ENCODE measurements at regions not wholly inside any gene's neighbourhood (a gene's known extent, or its start where the extent isn't known, plus 50 kb on each side); places are given as distances from the start of the nearest gene placed in this dataset.

DNA sequence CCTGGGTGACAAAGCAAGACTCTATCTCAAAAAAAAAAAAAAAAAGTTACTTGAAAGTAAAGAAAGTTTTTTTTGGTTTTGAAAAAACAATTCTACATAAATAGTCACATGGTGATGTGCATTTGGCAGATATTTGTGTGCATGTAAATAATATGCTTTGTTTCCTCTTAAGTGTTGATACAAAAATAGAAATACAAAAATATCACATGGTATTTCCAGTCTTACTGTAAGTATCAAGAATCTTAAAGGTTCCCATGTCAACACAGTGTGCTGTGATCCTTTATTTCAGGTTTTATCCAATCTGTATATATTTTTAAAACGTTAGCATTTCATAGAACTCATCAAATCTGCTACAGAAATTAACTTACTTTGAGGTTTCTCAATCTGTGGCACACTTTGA is 521.9 kb downstream of the TLE4 start:
- Histone ChIP-seq H3K36me3 (ENCODE audit: control insufficient read depth in 1 of 2, insufficient read depth in 2 of 2, low read length in 2 of 2) (no peaks in the 10 kb centered on the region), H3K27ac (ENCODE audit: low read depth, low read length) (no peak overlapping the region), H3K4me3 (ENCODE audit: low read depth in 1 of 2, low read length in 2 of 2) (no peak overlapping the region), H3K9ac (ENCODE audit: low read depth in 1 of 2, low read length in 2 of 2) (no peak overlapping the region), H3K9me3 (ENCODE audit: control insufficient read depth in 1 of 2, low read length in 2 of 2) (no peaks in the 10 kb centered on the region), H3K27me3 (ENCODE audit: control insufficient read depth in 1 of 2, insufficient read depth in 2 of 2, low read length in 2 of 2) (no peaks in the 10 kb centered on the region), H3K4me1 (ENCODE audit: control insufficient read depth in 1 of 2, insufficient read depth in 2 of 2, low read length in 2 of 2) (no peaks in the 10 kb centered on the region)

GRCh38 chr9:80091526-80091925 is 519.8 kb downstream of the TLE4 start:
- Histone ChIP-seq H3K9ac (ENCODE audit: low read depth in 1 of 2, low read length in 2 of 2) (no peak overlapping the region), H3K4me3 (ENCODE audit: low read depth in 1 of 2, low read length in 2 of 2) (no peak overlapping the region), H3K36me3 (ENCODE audit: control insufficient read depth in 1 of 2, insufficient read depth in 2 of 2, low read length in 2 of 2) (no peaks in the 10 kb centered on the region), H3K9me3 (ENCODE audit: control insufficient read depth in 1 of 2, low read length in 2 of 2) (no peaks in the 10 kb centered on the region), H3K27ac (ENCODE audit: low read depth, low read length) (no peak overlapping the region), H3K27me3 (ENCODE audit: control insufficient read depth in 1 of 2, insufficient read depth in 2 of 2, low read length in 2 of 2) (no peaks in the 10 kb centered on the region), H3K4me1 (ENCODE audit: control insufficient read depth in 1 of 2, insufficient read depth in 2 of 2, low read length in 2 of 2) (no peaks in the 10 kb centered on the region)

- no peaks in the 10 kb centered on the region for H3K9me3 ChIP-seq (ENCODE audit: control insufficient read depth in 1 of 2, low read length in 2 of 2)
- no peaks in the 10 kb centered on the region for H3K27me3 ChIP-seq (ENCODE audit: control insufficient read depth in 1 of 2, insufficient read depth in 2 of 2, low read length in 2 of 2)
- no peak overlapping the region for H3K4me3 ChIP-seq (ENCODE audit: low read depth in 1 of 2, low read length in 2 of 2)
- H3K27ac ChIP-seq (ENCODE audit: low read depth, low read length): no peak overlapping the region
- no peaks in the 10 kb centered on the region for H3K36me3 ChIP-seq (ENCODE audit: control insufficient read depth in 1 of 2, insufficient read depth in 2 of 2, low read length in 2 of 2)
- H3K4me1 ChIP-seq (ENCODE audit: control insufficient read depth in 1 of 2, insufficient read depth in 2 of 2, low read length in 2 of 2): no peaks in the 10 kb centered on the region
- H3K9ac ChIP-seq (ENCODE audit: low read depth in 1 of 2, low read length in 2 of 2): no peak overlapping the region
Observed at GRCh38 chr9:80090317-80090716, 518.6 kb downstream of the TLE4 start.

- Histone ChIP-seq H3K36me3 (ENCODE audit: control insufficient read depth in 1 of 2, insufficient read depth in 2 of 2, low read length in 2 of 2) (no peaks in the 10 kb centered on the region), H3K9ac (ENCODE audit: low read depth in 1 of 2, low read length in 2 of 2) (no peak overlapping the region), H3K4me1 (ENCODE audit: control insufficient read depth in 1 of 2, insufficient read depth in 2 of 2, low read length in 2 of 2) (no peaks in the 10 kb centered on the region), H3K4me3 (ENCODE audit: low read depth in 1 of 2, low read length in 2 of 2) (no peak overlapping the region), H3K9me3 (ENCODE audit: control insufficient read depth in 1 of 2, low read length in 2 of 2) (no peaks in the 10 kb centered on the region), H3K27ac (ENCODE audit: low read depth, low read length) (no peak overlapping the region), H3K27me3 (ENCODE audit: control insufficient read depth in 1 of 2, insufficient read depth in 2 of 2, low read length in 2 of 2) (no peaks in the 10 kb centered on the region)
Observed at GRCh38 chr9:80086822-80087345, 515.1 kb downstream of the TLE4 start.

GRCh38 chr9:80086386-80086785 is 514.6 kb downstream of the TLE4 start:
- no peak overlapping the region for H3K27ac ChIP-seq (ENCODE audit: low read depth, low read length)
- no peaks in the 10 kb centered on the region for H3K27me3 ChIP-seq (ENCODE audit: control insufficient read depth in 1 of 2, insufficient read depth in 2 of 2, low read length in 2 of 2)
- H3K9ac ChIP-seq (ENCODE audit: low read depth in 1 of 2, low read length in 2 of 2): no peak overlapping the region
- no peaks in the 10 kb centered on the region for H3K9me3 ChIP-seq (ENCODE audit: control insufficient read depth in 1 of 2, low read length in 2 of 2)
- no peak overlapping the region for H3K4me3 ChIP-seq (ENCODE audit: low read depth in 1 of 2, low read length in 2 of 2)
- no peaks in the 10 kb centered on the region for H3K36me3 ChIP-seq (ENCODE audit: control insufficient read depth in 1 of 2, insufficient read depth in 2 of 2, low read length in 2 of 2)
- H3K4me1 ChIP-seq (ENCODE audit: control insufficient read depth in 1 of 2, insufficient read depth in 2 of 2, low read length in 2 of 2): no peaks in the 10 kb centered on the region

GRCh38 chr9:80085668-80086067 is 513.9 kb downstream of the TLE4 start:
- H3K27ac ChIP-seq (ENCODE audit: low read depth, low read length): no peak overlapping the region
- H3K4me1 ChIP-seq (ENCODE audit: control insufficient read depth in 1 of 2, insufficient read depth in 2 of 2, low read length in 2 of 2): no peaks in the 10 kb centered on the region
- no peak overlapping the region for H3K9ac ChIP-seq (ENCODE audit: low read depth in 1 of 2, low read length in 2 of 2)
- no peaks in the 10 kb centered on the region for H3K27me3 ChIP-seq (ENCODE audit: control insufficient read depth in 1 of 2, insufficient read depth in 2 of 2, low read length in 2 of 2)
- H3K36me3 ChIP-seq (ENCODE audit: control insufficient read depth in 1 of 2, insufficient read depth in 2 of 2, low read length in 2 of 2): no peaks in the 10 kb centered on the region
- no peak overlapping the region for H3K4me3 ChIP-seq (ENCODE audit: low read depth in 1 of 2, low read length in 2 of 2)
- peaks cover 0 to 2% of the 10 kb centered on the region in 2 donors for H3K9me3 ChIP-seq (ENCODE audit: control insufficient read depth in 1 of 2, low read length in 2 of 2)

- no peaks in the 10 kb centered on the region for H3K4me1 ChIP-seq (ENCODE audit: control insufficient read depth in 1 of 2, insufficient read depth in 2 of 2, low read length in 2 of 2)
- no peaks in the 10 kb centered on the region for H3K36me3 ChIP-seq (ENCODE audit: control insufficient read depth in 1 of 2, insufficient read depth in 2 of 2, low read length in 2 of 2)
- no peak overlapping the region for H3K27ac ChIP-seq (ENCODE audit: low read depth, low read length)
- H3K9ac ChIP-seq (ENCODE audit: low read depth in 1 of 2, low read length in 2 of 2): no peak overlapping the region
- peaks cover 0 to 2% of the 10 kb centered on the region in 2 donors for H3K9me3 ChIP-seq (ENCODE audit: control insufficient read depth in 1 of 2, low read length in 2 of 2)
- no peak overlapping the region for H3K4me3 ChIP-seq (ENCODE audit: low read depth in 1 of 2, low read length in 2 of 2)
- H3K27me3 ChIP-seq (ENCODE audit: control insufficient read depth in 1 of 2, insufficient read depth in 2 of 2, low read length in 2 of 2): no peaks in the 10 kb centered on the region
Observed at GRCh38 chr9:80082213-80082612, 510.4 kb downstream of the TLE4 start.

GRCh38 chr9:80078826-80079225 is 507.1 kb downstream of the TLE4 start:
- no peak overlapping the region for H3K27ac ChIP-seq (ENCODE audit: low read depth, low read length)
- no peak overlapping the region for H3K9ac ChIP-seq (ENCODE audit: low read depth in 1 of 2, low read length in 2 of 2)
- H3K27me3 ChIP-seq (ENCODE audit: control insufficient read depth in 1 of 2, insufficient read depth in 2 of 2, low read length in 2 of 2): no peaks in the 10 kb centered on the region
- no peak overlapping the region for H3K4me3 ChIP-seq (ENCODE audit: low read depth in 1 of 2, low read length in 2 of 2)
- peaks cover 0 to 2% of the 10 kb centered on the region in 2 donors for H3K9me3 ChIP-seq (ENCODE audit: control insufficient read depth in 1 of 2, low read length in 2 of 2)
- no peaks in the 10 kb centered on the region for H3K4me1 ChIP-seq (ENCODE audit: control insufficient read depth in 1 of 2, insufficient read depth in 2 of 2, low read length in 2 of 2)
- H3K36me3 ChIP-seq (ENCODE audit: control insufficient read depth in 1 of 2, insufficient read depth in 2 of 2, low read length in 2 of 2): no peaks in the 10 kb centered on the region

DNA sequence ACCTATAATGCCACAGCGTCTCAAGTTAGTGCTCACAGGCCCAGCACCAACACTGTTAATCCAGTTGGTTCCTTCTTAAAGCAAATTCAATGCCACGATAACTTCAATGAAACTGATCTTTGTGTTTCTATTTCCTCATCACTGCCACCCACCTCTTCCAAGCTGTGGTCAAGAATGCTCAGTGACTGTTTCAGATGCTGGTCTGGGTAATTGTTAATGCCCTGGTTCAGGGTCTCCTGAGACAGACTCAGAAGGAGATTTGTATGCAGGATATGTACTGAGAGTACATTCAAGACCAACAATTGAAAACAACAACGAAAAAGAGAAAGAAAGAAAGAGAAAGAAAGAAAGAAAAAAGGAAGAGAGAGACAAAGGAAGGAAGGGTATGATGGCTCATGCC is 505.3 kb downstream of the TLE4 start:
- H3K4me3 ChIP-seq (ENCODE audit: low read depth in 1 of 2, low read length in 2 of 2): no peak overlapping the region
- no peaks in the 10 kb centered on the region for H3K27me3 ChIP-seq (ENCODE audit: control insufficient read depth in 1 of 2, insufficient read depth in 2 of 2, low read length in 2 of 2)
- H3K36me3 ChIP-seq (ENCODE audit: control insufficient read depth in 1 of 2, insufficient read depth in 2 of 2, low read length in 2 of 2): no peaks in the 10 kb centered on the region
- H3K27ac ChIP-seq (ENCODE audit: low read depth, low read length): no peak overlapping the region
- H3K9me3 ChIP-seq (ENCODE audit: control insufficient read depth in 1 of 2, low read length in 2 of 2): peaks cover 0 to 2% of the 10 kb centered on the region in 2 donors
- H3K9ac ChIP-seq (ENCODE audit: low read depth in 1 of 2, low read length in 2 of 2): no peak overlapping the region
- H3K4me1 ChIP-seq (ENCODE audit: control insufficient read depth in 1 of 2, insufficient read depth in 2 of 2, low read length in 2 of 2): no peaks in the 10 kb centered on the region

GRCh38 chr9:80076162-80076561 is 504.4 kb downstream of the TLE4 start:
- Histone ChIP-seq H3K9ac (ENCODE audit: low read depth in 1 of 2, low read length in 2 of 2) (no peak overlapping the region), H3K4me3 (ENCODE audit: low read depth in 1 of 2, low read length in 2 of 2) (no peak overlapping the region), H3K27ac (ENCODE audit: low read depth, low read length) (no peak overlapping the region), H3K4me1 (ENCODE audit: control insufficient read depth in 1 of 2, insufficient read depth in 2 of 2, low read length in 2 of 2) (no peaks in the 10 kb centered on the region), H3K9me3 (ENCODE audit: control insufficient read depth in 1 of 2, low read length in 2 of 2) (peaks cover 0 to 1% of the 10 kb centered on the region in 2 donors), H3K27me3 (ENCODE audit: control insufficient read depth in 1 of 2, insufficient read depth in 2 of 2, low read length in 2 of 2) (no peaks in the 10 kb centered on the region), H3K36me3 (ENCODE audit: control insufficient read depth in 1 of 2, insufficient read depth in 2 of 2, low read length in 2 of 2) (no peaks in the 10 kb centered on the region)

DNA sequence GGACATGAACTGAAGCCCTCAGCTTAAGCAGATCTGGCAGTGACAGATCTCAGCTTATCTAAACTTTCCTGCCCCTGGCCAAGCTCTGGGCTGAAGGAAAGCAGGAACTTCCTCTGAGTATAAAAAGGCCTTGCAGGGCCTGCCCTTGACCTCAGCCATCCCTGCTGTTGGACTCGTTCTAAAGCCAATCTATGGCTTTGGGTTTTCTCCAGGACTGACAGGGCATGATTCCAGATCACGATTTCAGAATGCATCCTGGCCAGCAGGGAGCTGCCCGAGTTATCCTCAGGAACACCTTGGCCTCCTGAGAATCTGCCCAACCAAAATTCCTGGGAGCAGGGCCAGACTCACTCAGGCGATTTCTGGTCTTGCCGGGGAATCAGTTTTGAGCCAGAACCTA is 502.7 kb downstream of the TLE4 start:
- Histone ChIP-seq H3K4me1 (ENCODE audit: control insufficient read depth in 1 of 2, insufficient read depth in 2 of 2, low read length in 2 of 2) (no peaks in the 10 kb centered on the region), H3K9ac (ENCODE audit: low read depth in 1 of 2, low read length in 2 of 2) (no peak overlapping the region), H3K27me3 (ENCODE audit: control insufficient read depth in 1 of 2, insufficient read depth in 2 of 2, low read length in 2 of 2) (no peaks in the 10 kb centered on the region), H3K27ac (ENCODE audit: low read depth, low read length) (no peak overlapping the region), H3K36me3 (ENCODE audit: control insufficient read depth in 1 of 2, insufficient read depth in 2 of 2, low read length in 2 of 2) (no peaks in the 10 kb centered on the region), H3K9me3 (ENCODE audit: control insufficient read depth in 1 of 2, low read length in 2 of 2) (no peaks in the 10 kb centered on the region), H3K4me3 (ENCODE audit: low read depth in 1 of 2, low read length in 2 of 2) (no peak overlapping the region)
